Activated CD4-positive, alpha-beta memory T cell treated with anti-CD3 and anti-CD28 coated beads, Interleukin-2, amount 10 ng/mL, durations not matched to agents 7 days and 5 days (primary cell): ENCODE measurements at regions not wholly inside any gene's neighbourhood (a gene's known extent, or its start where the extent isn't known, plus 50 kb on each side); places are given as distances from the start of the nearest gene placed in this dataset.

Source experiments
- CTCF ChIA-PET: fragments of 350-600 bp; sonication (Branson Sonifier 250); formaldehyde crosslinking; loops from one replicate; lab custom pipeline; 2021; ENCODE audit warnings: antibody characterized with exemption, inconsistent platforms; lab: Charles Lee
- POLR2A ChIA-PET: fragments of 350-600 bp; sonication (Branson Sonifier 250); formaldehyde crosslinking; loops from one replicate; lab custom pipeline; 2021; ENCODE audit warnings: antibody characterized with exemption; lab: Charles Lee
- DNase-seq: peaks from one replicate; pipeline ENCODE4 v3.0.0-alpha.2; 2020
- H3K27ac Mint-ChIP-seq: one replicate; pipeline ENCODE4 v1.8.0; 2021; ENCODE audit warnings: mild to moderate bottlenecking, mixed read lengths
- H3K27me3 Mint-ChIP-seq: one replicate; pipeline ENCODE4 v1.8.0; 2021; ENCODE audit warnings: mixed read lengths
- H3K36me3 Mint-ChIP-seq: one replicate; pipeline ENCODE4 v1.8.0; 2021; ENCODE audit warnings: low read depth, mixed read lengths
- H3K4me1 Mint-ChIP-seq: one replicate; pipeline ENCODE4 v1.8.0; 2021; ENCODE audit warnings: mixed read lengths
- H3K4me3 Mint-ChIP-seq: one replicate; pipeline ENCODE4 v1.8.0; 2021; ENCODE audit warnings: mild to moderate bottlenecking, mixed read lengths
- H3K9me3 Mint-ChIP-seq: one replicate; pipeline ENCODE4 v1.8.0; 2021; ENCODE audit warnings: mixed read lengths

DNA sequence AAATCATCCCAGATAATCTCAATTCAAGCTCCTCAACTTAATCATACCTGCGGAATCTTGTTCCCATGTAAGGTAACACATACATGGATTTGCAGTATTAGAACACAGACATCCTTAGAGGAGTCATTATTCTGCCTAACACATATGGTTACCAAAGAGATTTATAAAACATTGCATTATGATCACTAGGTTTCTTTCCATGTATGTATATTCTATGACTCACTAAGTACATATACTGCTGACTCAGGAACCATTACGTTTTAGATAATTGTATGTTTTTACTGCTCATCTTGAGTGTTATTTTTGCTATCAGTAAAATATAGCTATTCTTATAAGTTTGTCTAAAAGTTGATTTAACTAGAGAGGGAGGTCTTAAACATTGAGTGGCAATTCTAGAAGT lies 182.9 kb downstream of the SLITRK6 start:
- Mint-ChIP-seq H3K36me3 (no peaks in the 10 kb centered on the region), H3K9me3 (peaks cover 5% of the 10 kb centered on the region), H3K27me3 (no peaks in the 10 kb centered on the region), H3K4me1 (no peaks in the 10 kb centered on the region), H3K4me3 (no peak overlapping the region), H3K27ac (no peak overlapping the region)
- no peak for DNase-seq
- ChIA-PET POLR2A (no interaction called here), CTCF (no interaction called here)

- H3K4me3 Mint-ChIP-seq = no peak overlapping the region
- peaks cover 5% of the 10 kb centered on the region for H3K9me3 Mint-ChIP-seq
- H3K27ac Mint-ChIP-seq = no peak overlapping the region
- no peak for DNase-seq
- CTCF ChIA-PET = no interaction called here
- POLR2A ChIA-PET = no interaction called here
- H3K27me3 Mint-ChIP-seq = no peaks in the 10 kb centered on the region
- no peaks in the 10 kb centered on the region for H3K36me3 Mint-ChIP-seq
- H3K4me1 Mint-ChIP-seq = no peaks in the 10 kb centered on the region
These were observed 184.2 kb downstream of the SLITRK6 start for GRCh38 chr13:85615031-85615430.

- ChIA-PET CTCF (no interaction called here), POLR2A (no interaction called here)
- Mint-ChIP-seq H3K4me1 (no peaks in the 10 kb centered on the region), H3K36me3 (no peaks in the 10 kb centered on the region), H3K4me3 (no peak overlapping the region), H3K27me3 (no peaks in the 10 kb centered on the region), H3K9me3 (no peaks in the 10 kb centered on the region), H3K27ac (no peak overlapping the region)
- DNase-seq = no peak
These were observed 189.2 kb downstream of the SLITRK6 start for GRCh38 chr13:85610024-85610423.

DNA sequence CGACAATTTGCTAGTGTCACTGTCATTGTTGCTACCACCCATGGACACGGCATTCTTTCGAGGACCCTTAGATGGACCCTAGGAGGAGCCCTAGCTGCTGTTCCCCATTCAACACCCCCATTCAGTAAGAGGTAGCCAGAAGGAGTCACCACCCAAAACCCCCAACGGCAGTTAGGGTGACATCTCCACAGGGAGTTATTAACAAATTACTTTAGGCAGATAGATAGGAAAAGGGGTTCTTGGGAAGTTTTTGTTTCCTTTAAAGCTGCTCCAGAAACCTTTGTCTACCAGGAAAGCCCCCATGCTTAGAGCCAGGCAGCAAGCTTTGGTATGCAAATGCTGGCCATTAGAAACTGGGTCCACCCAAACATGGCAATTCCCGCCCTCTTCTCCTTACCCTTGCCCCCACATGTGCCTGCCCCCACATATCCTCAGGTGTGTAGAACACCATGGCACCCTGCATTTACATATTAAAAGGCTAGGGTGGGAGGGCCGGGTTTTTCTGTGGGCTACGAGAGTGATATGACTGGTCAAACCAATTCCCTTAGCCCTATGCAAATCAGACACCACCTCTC lies 190.9 kb downstream of the SLITRK6 start:
- ChIA-PET POLR2A (no interaction called here), CTCF (no interaction called here)
- Mint-ChIP-seq H3K4me1 (no peaks in the 10 kb centered on the region), H3K9me3 (no peaks in the 10 kb centered on the region), H3K27ac (no peak overlapping the region), H3K4me3 (no peak overlapping the region), H3K36me3 (no peaks in the 10 kb centered on the region), H3K27me3 (no peaks in the 10 kb centered on the region)
- DNase-seq = no peak

- no peak overlapping the region for H3K4me3 Mint-ChIP-seq
- no peaks in the 10 kb centered on the region for H3K27me3 Mint-ChIP-seq
- ChIA-PET POLR2A (no interaction called here), CTCF (no interaction called here)
- H3K36me3 Mint-ChIP-seq = no peaks in the 10 kb centered on the region
- H3K4me1 Mint-ChIP-seq = no peaks in the 10 kb centered on the region
- DNase-seq = no peak
- H3K9me3 Mint-ChIP-seq = no peaks in the 10 kb centered on the region
- no peak overlapping the region for H3K27ac Mint-ChIP-seq
These were observed 195.5 kb downstream of the SLITRK6 start for GRCh38 chr13:85603735-85604134.

DNA sequence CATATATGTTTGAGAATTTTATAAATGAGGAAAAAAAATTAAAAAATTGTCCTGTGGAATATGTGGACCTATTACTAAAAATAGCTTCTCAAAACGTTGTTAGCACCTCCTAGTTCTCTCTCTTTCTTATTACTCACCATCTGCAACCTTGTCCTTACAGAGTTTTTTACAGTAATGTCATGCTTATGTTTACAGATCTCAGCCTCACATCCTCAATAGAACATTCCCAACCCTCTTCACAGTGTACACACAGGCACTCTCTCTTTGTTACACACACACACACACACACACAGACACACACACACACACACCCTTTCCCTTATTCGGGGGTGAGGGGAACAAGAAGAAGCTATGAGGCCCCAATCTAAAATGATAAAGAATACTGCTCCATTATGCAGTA lies 197.7 kb downstream of the SLITRK6 start:
- ChIA-PET POLR2A (no interaction called here), CTCF (no interaction called here)
- Mint-ChIP-seq H3K27ac (no peak overlapping the region), H3K4me3 (no peak overlapping the region), H3K9me3 (no peaks in the 10 kb centered on the region), H3K4me1 (no peaks in the 10 kb centered on the region), H3K36me3 (no peaks in the 10 kb centered on the region), H3K27me3 (no peaks in the 10 kb centered on the region)
- no peak for DNase-seq

DNA sequence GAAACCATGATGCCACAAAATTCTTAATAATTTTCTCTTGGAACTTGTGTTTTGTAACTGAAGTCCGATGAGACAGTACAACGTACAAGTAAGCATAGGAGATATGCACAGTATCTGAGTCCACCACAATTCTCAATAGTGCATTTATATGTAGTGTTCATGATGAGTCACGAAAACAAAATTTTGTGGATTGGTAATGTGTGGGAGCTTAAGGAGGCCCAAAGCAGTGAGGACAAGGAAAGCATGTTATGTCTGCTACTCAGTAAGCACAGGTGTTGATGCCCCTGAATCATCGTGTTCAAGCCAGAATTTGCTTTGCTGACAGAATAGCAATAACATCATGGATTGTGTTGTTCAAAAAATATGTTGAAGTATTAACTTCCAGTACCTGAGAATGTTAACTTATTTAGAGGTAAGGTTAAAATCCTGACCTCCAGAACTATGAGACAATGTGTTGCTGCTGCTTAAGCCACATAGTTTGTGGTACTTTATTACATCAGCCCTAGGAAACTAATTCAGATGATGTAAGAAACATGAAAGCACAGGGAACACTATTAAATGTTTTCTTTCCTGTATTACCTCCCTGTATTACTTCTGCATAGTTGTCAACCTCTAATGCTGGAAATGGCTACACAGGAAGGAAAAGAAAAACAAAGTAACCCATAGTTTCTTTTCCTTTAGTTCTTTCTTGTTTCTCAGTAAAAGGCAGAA lies 201.3 kb downstream of the SLITRK6 start:
- no peaks in the 10 kb centered on the region for H3K4me1 Mint-ChIP-seq
- H3K27ac Mint-ChIP-seq = no peak overlapping the region
- H3K36me3 Mint-ChIP-seq = no peaks in the 10 kb centered on the region
- H3K27me3 Mint-ChIP-seq = no peaks in the 10 kb centered on the region
- no peak overlapping the region for H3K4me3 Mint-ChIP-seq
- peaks cover 2% of the 10 kb centered on the region for H3K9me3 Mint-ChIP-seq
- POLR2A ChIA-PET = no interaction called here
- no peak for DNase-seq
- CTCF ChIA-PET = no interaction called here

- Mint-ChIP-seq H3K27ac (no peak overlapping the region), H3K27me3 (no peaks in the 10 kb centered on the region), H3K36me3 (no peaks in the 10 kb centered on the region), H3K4me3 (no peak overlapping the region), H3K4me1 (no peaks in the 10 kb centered on the region), H3K9me3 (peaks cover 5% of the 10 kb centered on the region)
- ChIA-PET POLR2A (no interaction called here), CTCF (no interaction called here)
- DNase-seq = no peak
These were observed 207.0 kb downstream of the SLITRK6 start for GRCh38 chr13:85592211-85592610.

DNA sequence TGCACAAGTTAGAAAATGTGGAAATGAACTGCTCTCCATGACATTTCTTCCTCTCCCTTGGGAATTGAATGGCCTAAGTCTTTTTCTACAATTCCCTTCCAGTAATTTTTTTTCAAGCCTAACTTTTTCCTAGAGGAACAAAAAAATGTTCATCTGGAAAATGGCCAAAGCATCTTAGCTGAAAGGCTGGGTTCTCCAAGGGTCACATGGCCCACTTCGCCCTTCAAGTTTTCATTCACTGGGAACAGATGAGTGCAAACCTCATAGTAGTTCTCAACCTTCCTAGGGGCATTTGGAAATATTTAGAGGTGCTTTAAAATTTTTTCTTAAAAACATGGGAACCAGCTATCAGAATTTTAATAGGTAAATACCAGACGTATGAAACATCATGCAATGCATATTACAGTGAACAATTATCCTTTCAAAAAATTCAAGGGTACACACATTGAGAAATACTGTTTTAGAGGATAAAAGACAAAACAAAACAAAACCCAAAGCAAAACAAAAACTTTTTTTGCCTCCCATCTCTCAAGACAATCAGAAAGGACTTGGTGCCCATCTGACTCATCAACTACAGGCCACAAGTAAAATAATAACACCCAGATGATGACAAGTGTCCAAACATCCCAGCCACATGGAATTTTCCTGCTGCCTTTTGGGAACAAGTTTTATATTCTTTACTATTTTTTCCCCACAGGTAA lies 208.8 kb downstream of the SLITRK6 start:
- Mint-ChIP-seq H3K36me3 (no peaks in the 10 kb centered on the region), H3K9me3 (peaks cover 4% of the 10 kb centered on the region), H3K27ac (no peak overlapping the region), H3K4me1 (no peaks in the 10 kb centered on the region), H3K4me3 (no peak overlapping the region), H3K27me3 (no peaks in the 10 kb centered on the region)
- POLR2A ChIA-PET = no interaction called here
- CTCF ChIA-PET = no interaction called here
- no peak for DNase-seq

- H3K9me3 Mint-ChIP-seq = peaks cover 3% of the 10 kb centered on the region
- H3K4me1 Mint-ChIP-seq = no peaks in the 10 kb centered on the region
- H3K36me3 Mint-ChIP-seq = no peaks in the 10 kb centered on the region
- DNase-seq = no peak
- no peaks in the 10 kb centered on the region for H3K27me3 Mint-ChIP-seq
- no peak overlapping the region for H3K4me3 Mint-ChIP-seq
- ChIA-PET POLR2A (no interaction called here), CTCF (no interaction called here)
- H3K27ac Mint-ChIP-seq = no peak overlapping the region
These were observed 210.2 kb downstream of the SLITRK6 start for GRCh38 chr13:85589021-85589420.

- ChIA-PET CTCF (no interaction called here), POLR2A (no interaction called here)
- H3K27ac Mint-ChIP-seq = no peak overlapping the region
- no peaks in the 10 kb centered on the region for H3K4me1 Mint-ChIP-seq
- H3K9me3 Mint-ChIP-seq = peaks cover 3% of the 10 kb centered on the region
- H3K27me3 Mint-ChIP-seq = no peaks in the 10 kb centered on the region
- DNase-seq = no peak
- no peak overlapping the region for H3K4me3 Mint-ChIP-seq
- H3K36me3 Mint-ChIP-seq = no peaks in the 10 kb centered on the region
These were observed 210.9 kb downstream of the SLITRK6 start for GRCh38 chr13:85588359-85588758.

- peaks cover 3% of the 10 kb centered on the region for H3K9me3 Mint-ChIP-seq
- no peaks in the 10 kb centered on the region for H3K4me1 Mint-ChIP-seq
- POLR2A ChIA-PET = no interaction called here
These were observed 212.4 kb downstream of the SLITRK6 start for GRCh38 chr13:85586856-85587255.

GRCh38 chr13:85586422-85586831 lies 212.8 kb downstream of the SLITRK6 start:
- no peaks in the 10 kb centered on the region for H3K27me3 Mint-ChIP-seq
- CTCF ChIA-PET = no interaction called here
- H3K27ac Mint-ChIP-seq = no peak overlapping the region
- H3K4me3 Mint-ChIP-seq = no peak overlapping the region
- peaks cover 3% of the 10 kb centered on the region for H3K9me3 Mint-ChIP-seq
- POLR2A ChIA-PET = no interaction called here
- H3K4me1 Mint-ChIP-seq = no peaks in the 10 kb centered on the region
- DNase-seq = no peak
- H3K36me3 Mint-ChIP-seq = no peaks in the 10 kb centered on the region

More at GRCh38 chr13:85586856-85587255, 212.4 kb downstream of the SLITRK6 start:
- no peak overlapping the region for H3K4me3 Mint-ChIP-seq
- no peak overlapping the region for H3K27ac Mint-ChIP-seq
- H3K36me3 Mint-ChIP-seq = no peaks in the 10 kb centered on the region
- no peaks in the 10 kb centered on the region for H3K27me3 Mint-ChIP-seq
- no peak for DNase-seq
- CTCF ChIA-PET = no interaction called here

GRCh38 chr13:85582890-85583289 lies 216.3 kb downstream of the SLITRK6 start:
- POLR2A ChIA-PET = no interaction called here

More at GRCh38 chr13:85582890-85583289, 216.3 kb downstream of the SLITRK6 start:
- no peak overlapping the region for H3K4me3 Mint-ChIP-seq
- no peak for DNase-seq
- H3K27ac Mint-ChIP-seq = no peak overlapping the region
- no peaks in the 10 kb centered on the region for H3K36me3 Mint-ChIP-seq
- H3K9me3 Mint-ChIP-seq = peaks cover 3% of the 10 kb centered on the region
- CTCF ChIA-PET = no interaction called here
- H3K4me1 Mint-ChIP-seq = no peaks in the 10 kb centered on the region
- no peaks in the 10 kb centered on the region for H3K27me3 Mint-ChIP-seq
